Type B pancreatic cell (in vitro differentiated cells): ENCODE measurements at regions not wholly inside any gene's neighbourhood (a gene's known extent, or its start where the extent isn't known, plus 50 kb on each side); places are given as distances from the start of the nearest gene placed in this dataset.

Experiments used
- DNase-seq: peaks from one replicate; pipeline ENCODE4 v3.0.0; 2021; ENCODE audit warnings: mixed read lengths; ENCODE audit not compliant: unreplicated experiment; ENCODE audit errors: extremely low spot score
- H3K27ac Mint-ChIP-seq: 2 replicates; pipeline ENCODE4 v1.8.0; 2021; ENCODE audit warnings: mild to moderate bottlenecking, mixed read lengths
- H3K27me3 Mint-ChIP-seq: 2 replicates; pipeline ENCODE4 v1.8.0; 2021; ENCODE audit warnings: mixed read lengths
- H3K36me3 Mint-ChIP-seq: 2 replicates; pipeline ENCODE4 v1.8.0; 2021; ENCODE audit warnings: mixed read lengths
- H3K4me1 Mint-ChIP-seq: one replicate; pipeline ENCODE4 v1.8.0; 2021; ENCODE audit warnings: mixed read lengths; ENCODE audit not compliant: unreplicated experiment
- H3K4me3 Mint-ChIP-seq: 2 replicates; pipeline ENCODE4 v1.8.0; 2021; ENCODE audit warnings: mild to moderate bottlenecking, mixed read lengths
- H3K9me3 Mint-ChIP-seq: 2 replicates; pipeline ENCODE4 v1.8.0; 2021; ENCODE audit warnings: mixed read lengths
- TF ChIP-seq, protein P1 (sequence below): fragments of 200-600 bp; sonication (generic); conservative IDR thresholded peaks from 2 replicates; pipeline ENCODE4 v1.5.0; 2021; ENCODE audit warnings: antibody characterized with exemption, mild to moderate bottlenecking

DNA sequence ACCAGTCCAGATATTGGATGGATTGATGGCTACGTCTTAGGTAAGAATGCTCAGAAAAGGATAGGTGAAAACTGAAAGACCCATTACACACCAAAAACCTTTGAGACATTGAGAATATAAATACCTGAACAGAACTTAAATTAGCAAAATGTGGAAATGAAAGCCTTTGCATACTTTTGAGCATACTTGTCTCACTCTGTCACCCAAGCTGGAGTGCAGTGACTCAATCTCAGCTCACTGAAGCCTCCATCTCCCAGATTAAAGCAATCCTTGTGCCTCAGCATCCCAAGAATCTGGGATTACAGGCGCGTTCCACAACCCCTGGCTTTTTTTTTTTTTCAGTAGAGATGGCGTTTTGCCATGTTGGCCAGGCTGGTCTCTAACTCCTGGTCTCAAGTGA lies 695.3 kb downstream of the DACH1 start:
- TF ChIP-seq, protein P1, sequence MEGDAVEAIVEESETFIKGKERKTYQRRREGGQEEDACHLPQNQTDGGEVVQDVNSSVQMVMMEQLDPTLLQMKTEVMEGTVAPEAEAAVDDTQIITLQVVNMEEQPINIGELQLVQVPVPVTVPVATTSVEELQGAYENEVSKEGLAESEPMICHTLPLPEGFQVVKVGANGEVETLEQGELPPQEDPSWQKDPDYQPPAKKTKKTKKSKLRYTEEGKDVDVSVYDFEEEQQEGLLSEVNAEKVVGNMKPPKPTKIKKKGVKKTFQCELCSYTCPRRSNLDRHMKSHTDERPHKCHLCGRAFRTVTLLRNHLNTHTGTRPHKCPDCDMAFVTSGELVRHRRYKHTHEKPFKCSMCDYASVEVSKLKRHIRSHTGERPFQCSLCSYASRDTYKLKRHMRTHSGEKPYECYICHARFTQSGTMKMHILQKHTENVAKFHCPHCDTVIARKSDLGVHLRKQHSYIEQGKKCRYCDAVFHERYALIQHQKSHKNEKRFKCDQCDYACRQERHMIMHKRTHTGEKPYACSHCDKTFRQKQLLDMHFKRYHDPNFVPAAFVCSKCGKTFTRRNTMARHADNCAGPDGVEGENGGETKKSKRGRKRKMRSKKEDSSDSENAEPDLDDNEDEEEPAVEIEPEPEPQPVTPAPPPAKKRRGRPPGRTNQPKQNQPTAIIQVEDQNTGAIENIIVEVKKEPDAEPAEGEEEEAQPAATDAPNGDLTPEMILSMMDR = no peak
- Mint-ChIP-seq H3K27me3 (no peaks in the 10 kb centered on the region), H3K4me3 (no peak overlapping the region), H3K9me3 (no peaks in the 10 kb centered on the region), H3K27ac (no peak overlapping the region), H3K4me1 (peaks cover 14% of the 10 kb centered on the region), H3K36me3 (no peaks in the 10 kb centered on the region)
- no peak for DNase-seq

DNA sequence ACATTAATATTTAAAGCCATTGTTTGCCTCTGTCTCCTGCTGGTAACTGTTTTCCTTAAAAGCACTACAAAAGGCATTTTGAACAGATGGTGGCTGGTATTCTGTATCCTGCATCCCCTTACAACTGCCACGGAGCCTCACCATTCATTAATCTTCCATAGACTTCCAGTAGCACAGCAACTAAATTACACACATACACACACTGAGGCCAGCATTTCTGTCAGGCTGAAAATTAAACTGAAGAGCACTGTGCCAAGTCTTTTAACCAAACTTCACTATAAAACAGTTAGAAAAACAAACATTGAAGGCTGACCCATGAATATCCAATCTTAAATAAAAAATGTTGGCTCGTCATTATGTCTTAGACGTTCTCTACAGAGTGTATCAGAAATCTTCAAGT lies 697.8 kb downstream of the DACH1 start:
- no peaks in the 10 kb centered on the region for H3K9me3 Mint-ChIP-seq
- H3K4me1 Mint-ChIP-seq = peaks cover 14% of the 10 kb centered on the region
- DNase-seq = no peak
- peak overlapping the region; percentile 25 for H3K27ac Mint-ChIP-seq
- H3K27me3 Mint-ChIP-seq = no peaks in the 10 kb centered on the region
- no peaks in the 10 kb centered on the region for H3K36me3 Mint-ChIP-seq
- TF ChIP-seq, protein P1 = no peak
- peak overlapping the region; percentile 24 for H3K4me3 Mint-ChIP-seq

DNA sequence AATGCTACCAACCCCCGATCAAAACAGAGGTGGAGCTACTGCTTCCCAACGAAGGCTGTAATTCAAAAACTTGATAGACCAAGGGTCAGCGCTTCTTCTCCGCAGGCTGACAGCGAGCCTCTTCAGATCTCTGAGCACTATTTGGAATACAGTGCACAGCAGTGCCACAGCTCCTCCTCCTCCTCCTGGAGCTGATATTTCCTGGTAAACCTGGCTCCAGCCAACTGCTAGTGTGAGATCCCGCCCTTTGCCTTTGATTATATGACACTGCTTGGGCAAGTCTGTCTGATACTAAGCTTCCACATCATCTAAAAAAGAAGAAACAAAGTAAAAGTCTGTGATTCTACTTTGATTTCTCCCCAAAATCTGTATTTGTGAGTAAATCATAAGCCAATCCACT lies 710.5 kb downstream of the DACH1 start:
- H3K27me3 Mint-ChIP-seq = no peaks in the 10 kb centered on the region
- no peaks in the 10 kb centered on the region for H3K9me3 Mint-ChIP-seq
- no peaks in the 10 kb centered on the region for H3K4me1 Mint-ChIP-seq
- no peak overlapping the region for H3K4me3 Mint-ChIP-seq
- H3K27ac Mint-ChIP-seq = no peak overlapping the region
- TF ChIP-seq, protein P1 = no peak
- no peaks in the 10 kb centered on the region for H3K36me3 Mint-ChIP-seq
- DNase-seq = no peak

DNA sequence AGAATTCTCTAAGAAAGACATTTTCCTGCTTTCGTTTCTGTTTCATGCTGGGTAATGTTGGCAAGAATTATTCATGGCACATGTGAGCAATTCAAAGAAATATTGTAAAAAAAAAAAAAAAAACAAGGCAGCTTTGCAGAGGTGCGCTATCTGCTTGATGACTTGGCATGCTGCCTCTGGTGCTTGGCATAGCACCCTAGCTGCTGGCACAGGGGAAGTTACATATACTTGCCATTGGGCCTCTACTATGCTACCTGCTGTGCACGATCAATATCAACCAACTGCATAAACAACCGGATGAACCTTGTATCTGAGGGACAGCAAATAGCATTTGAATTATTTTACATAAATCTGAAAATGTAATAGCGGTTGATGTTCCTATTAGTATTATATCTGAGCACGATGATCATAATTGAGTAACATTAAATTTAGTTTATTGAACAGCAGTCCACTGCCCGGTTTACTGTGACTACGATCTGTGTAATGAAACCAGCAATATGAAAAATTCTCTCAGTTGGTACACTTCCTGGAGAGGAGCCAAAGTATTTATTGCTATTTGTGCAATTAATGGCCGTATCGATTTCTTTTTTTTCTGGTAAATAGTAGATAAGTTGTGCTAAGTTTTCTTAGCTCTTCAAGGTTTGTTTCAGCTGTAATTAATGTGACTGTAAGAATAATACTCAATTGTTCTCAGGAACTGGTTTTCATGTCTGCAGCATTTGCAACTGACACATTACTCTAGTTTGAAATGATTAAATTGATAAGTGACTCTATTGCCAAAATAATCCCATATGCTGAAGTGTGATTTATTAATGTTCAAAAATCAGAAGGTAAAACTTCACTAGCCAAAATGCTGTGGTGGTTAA lies 717.3 kb downstream of the DACH1 start:
- Mint-ChIP-seq H3K27me3 (no peaks in the 10 kb centered on the region), H3K36me3 (no peaks in the 10 kb centered on the region), H3K4me1 (no peaks in the 10 kb centered on the region), H3K9me3 (no peaks in the 10 kb centered on the region), H3K27ac (no peak overlapping the region), H3K4me3 (no peak overlapping the region)
- no peak for DNase-seq
- TF ChIP-seq, protein P1 = no peak

DNA sequence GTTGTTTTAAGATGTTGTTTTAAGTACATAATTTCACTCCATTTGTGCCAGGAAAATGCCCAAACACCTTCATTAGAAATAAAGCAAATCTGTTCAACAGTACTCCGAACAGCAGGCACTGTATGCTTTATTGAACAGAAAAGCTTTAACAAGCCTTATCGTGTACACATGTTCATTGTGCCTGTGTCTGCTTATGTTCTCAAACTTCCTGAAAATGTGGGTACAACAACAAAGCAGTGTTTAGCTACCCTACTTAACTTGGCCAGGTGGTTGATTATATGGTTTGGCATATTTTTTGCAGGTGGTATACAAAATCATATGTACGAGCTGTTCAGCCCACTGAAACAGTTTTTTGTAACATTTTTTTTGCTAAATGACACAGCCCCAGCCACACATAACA lies 718.0 kb downstream of the DACH1 start:
- Mint-ChIP-seq H3K27me3 (no peaks in the 10 kb centered on the region), H3K4me3 (no peak overlapping the region), H3K4me1 (no peaks in the 10 kb centered on the region), H3K27ac (no peak overlapping the region), H3K36me3 (no peaks in the 10 kb centered on the region), H3K9me3 (no peaks in the 10 kb centered on the region)
- TF ChIP-seq, protein P1 = no peak
- DNase-seq = no peak
